ENCODE measurements at regions not wholly inside any gene's neighbourhood (a gene's known extent, or its start where the extent isn't known, plus 50 kb on each side); places are given as distances from the start of the nearest gene placed in this dataset.

DNA sequence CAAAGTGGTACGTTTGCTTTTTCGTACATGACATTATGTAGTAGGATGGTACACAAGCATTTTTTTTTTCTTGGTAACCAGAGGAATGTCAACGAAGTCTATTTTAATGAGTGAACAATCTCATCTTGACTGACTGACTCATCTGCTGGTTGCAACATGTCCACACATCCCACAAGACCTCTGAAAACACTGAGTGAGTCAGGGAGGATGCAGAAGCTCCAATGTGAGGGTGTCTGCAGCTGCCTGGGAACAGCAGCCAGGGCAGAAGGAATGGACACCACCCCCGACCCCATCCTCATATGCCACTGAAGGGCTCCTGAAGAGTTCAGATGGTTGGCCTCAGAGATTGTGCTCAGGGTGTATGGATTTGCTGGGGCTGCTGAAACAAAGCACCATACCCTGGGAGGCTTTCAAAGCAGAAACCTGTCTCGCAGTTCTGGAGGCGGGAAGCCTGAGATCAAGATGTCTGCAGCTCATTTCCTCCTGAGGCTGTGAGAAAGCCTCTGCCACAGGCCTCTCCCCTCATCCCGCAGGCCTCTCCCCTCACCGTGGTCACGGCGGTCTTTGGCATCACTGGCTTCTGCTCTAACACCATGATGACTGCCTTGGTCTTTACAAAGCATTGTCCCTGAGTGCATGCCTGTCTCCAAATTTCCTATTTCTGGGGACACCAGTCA, 124.6 kb downstream of the LRATD1 start:
- no peak for TF ChIP-seq RARB (CRISPR knock-in tag; IDR thresholded peaks at IDR 0.05)
- no peak for TF ChIP-seq TSHZ2 (CRISPR knock-in tag; IDR thresholded peaks at IDR 0.05)
- TF ChIP-seq PPARA (CRISPR knock-in tag; IDR thresholded peaks at IDR 0.05; ENCODE audit: borderline replicate concordance): no peak
- TF ChIP-seq TCF4 (CRISPR knock-in tag; IDR thresholded peaks at IDR 0.05; ENCODE audit: borderline replicate concordance): no peak
- no peak for TF ChIP-seq ZFP30 (CRISPR knock-in tag; IDR thresholded peaks at IDR 0.05)
- TF ChIP-seq OSR1 (CRISPR knock-in tag; IDR thresholded peaks at IDR 0.05): no peak
- TF ChIP-seq SNAI2 (CRISPR knock-in tag; IDR thresholded peaks at IDR 0.05): no peak
- no peak for TF ChIP-seq ZNF565 (CRISPR knock-in tag; conservative IDR thresholded peaks at IDR 0.05; ENCODE audit: low read depth)
- no peak for TF ChIP-seq ZNF8 (CRISPR knock-in tag; IDR thresholded peaks at IDR 0.05)
- TF ChIP-seq CREB5 (CRISPR knock-in tag; IDR thresholded peaks at IDR 0.05; ENCODE audit: low read depth): no peak
